Hepatic stellate cell (primary cell): ENCODE measurements at regions not wholly inside any gene's neighbourhood (a gene's known extent, or its start where the extent isn't known, plus 50 kb on each side); places are given as distances from the start of the nearest gene placed in this dataset.
A peak's percentile ranks its signal among the peaks of the same experiment; 100 is the strongest.
"Not testable (repeated sequence)": the region's sequence is repeated elsewhere in the genome, so short reads cannot be mapped to it uniquely, and the experiment has no call there.

ENCODE experiments used
- DNase-seq: peaks from one replicate; pipeline ENCODE4 v3.0.0; 2011; ENCODE audit warnings: low spot score

DNA sequence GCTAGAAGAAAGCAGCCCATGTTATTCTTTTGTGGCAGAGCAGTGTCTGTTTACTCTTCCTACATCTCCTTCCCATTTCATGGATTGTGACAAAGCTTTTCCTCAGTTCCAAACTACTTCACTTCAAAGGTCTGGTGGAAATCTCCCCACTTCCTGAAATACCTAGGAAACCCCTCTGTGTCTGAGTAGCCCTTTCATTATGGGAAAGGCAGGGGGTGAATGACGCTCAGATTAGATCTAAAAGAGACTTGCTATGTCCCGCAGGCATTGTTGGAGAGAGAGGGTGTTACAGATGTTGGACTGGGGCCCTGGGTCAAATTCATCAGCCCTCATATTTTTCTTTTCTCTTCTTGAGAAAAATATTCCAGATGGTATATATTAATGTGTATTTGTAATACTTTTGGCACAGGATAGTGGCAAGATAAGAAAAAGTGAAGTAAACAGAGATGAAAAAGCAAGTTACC lies 675.0 kb downstream of the IRS1 start:
- DNase-seq: no peak

DNA sequence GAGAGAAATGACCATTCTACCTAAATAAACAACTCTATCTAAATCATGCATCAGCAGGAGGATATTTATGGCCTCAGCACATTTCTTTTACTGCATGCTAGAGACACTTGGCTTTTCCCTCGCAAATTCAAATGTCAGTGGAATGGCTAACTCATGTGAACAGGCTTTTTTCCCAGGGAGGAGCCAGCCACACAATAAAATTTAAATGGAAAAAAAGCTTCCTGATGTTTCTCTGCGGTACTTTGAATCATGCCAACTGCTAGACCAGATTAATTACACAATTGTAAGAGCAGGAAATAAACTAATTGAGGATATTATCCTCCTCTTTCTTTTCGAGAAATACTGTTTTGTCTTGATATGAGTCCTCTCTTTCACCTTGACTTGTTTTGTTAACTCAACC lies 676.3 kb downstream of the IRS1 start:
- no peak for DNase-seq

DNA sequence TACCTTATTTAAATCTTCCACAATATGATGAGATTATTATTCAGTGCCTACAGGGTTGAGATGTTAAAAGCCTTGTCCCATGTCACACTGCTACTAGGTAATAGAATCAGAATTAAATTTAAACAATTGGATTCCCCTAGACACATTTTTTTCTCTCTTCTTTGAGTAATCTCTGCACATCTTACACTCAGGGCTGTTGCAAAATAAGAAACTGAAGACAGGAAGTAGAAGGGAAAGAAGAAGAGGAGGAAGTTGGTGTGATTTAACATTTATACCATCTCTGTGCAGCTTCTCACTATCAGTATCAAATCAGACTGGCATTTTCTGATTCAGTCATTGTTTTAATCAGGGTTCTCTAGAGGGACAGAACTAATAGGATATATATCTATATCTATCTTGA lies 677.6 kb downstream of the IRS1 start:
- no peak for DNase-seq

DNA sequence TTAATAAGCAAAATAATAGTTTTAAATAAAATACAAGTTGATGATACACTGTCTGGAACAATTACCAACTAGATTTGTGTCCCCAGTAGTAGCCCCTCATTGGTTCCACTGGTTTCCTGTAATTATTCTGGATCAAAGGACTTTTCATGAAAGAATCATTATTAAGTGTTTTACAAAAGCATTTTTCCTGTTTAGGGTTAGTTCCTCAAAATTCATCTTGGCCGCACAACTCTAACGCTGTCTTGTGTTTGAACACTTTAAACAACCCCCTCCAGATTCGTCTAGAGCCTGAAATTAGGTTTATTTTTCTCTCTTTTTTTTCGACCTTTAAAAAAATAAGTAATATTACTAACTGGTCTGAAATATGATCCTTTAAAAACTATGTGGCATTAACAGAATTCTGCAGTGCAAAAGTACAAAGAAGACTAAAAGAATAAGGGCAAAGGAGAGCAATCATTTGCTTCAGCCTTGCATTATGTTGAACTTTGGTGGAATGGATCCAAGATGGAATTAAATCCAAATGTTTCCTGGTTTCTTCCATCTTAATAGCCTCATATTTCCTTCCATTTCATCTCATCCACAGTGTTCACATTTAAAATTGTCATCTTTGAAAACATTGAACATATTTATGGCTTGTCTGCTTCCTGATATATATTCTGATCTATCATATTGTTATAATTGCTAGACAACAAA lies 678.4 kb downstream of the IRS1 start:
- DNase-seq: no peak

DNA sequence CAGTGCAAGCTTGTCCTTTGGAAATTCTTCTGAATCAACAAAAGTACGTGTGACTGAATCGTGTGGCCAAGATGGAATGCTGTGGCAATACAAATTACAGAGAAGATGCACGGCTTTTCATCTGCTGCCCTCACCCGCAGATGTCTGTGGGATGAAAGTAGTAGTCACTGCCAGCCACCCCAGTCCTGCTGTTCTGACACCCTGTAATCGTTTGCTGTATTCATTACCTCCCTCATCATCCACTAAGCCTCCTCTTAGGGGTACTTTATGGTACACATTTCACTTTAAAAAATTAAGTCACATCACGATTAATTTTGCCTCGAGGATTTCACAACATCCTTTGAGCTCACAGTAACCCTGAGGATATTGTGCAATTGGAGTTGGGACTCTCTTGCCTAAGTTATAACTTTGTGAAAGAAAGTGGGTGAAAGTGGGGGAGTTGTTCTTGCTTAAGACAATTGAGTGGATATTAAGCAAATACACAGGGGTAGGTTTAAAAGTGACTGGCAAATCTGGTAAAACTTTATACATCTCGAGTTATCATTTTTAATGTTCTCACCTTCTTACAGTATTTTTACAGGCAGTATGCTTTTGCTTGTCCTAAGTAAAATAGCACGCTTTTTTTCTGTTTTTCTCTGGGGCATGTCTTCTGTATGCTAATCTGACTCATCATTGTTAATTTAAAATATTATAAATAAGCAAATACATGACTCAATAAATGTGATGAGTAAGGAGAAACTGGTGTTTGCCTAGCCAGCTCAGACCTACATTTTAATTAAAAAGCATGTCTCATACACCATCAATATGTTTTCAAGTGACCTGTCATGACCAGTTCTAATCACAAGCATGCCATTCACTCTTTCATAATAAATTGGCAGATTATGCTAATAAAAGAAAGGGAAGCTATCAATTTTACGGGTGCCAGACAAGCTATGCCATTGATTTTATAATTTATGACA lies 680.9 kb downstream of the IRS1 start:
- no peak for DNase-seq

DNA sequence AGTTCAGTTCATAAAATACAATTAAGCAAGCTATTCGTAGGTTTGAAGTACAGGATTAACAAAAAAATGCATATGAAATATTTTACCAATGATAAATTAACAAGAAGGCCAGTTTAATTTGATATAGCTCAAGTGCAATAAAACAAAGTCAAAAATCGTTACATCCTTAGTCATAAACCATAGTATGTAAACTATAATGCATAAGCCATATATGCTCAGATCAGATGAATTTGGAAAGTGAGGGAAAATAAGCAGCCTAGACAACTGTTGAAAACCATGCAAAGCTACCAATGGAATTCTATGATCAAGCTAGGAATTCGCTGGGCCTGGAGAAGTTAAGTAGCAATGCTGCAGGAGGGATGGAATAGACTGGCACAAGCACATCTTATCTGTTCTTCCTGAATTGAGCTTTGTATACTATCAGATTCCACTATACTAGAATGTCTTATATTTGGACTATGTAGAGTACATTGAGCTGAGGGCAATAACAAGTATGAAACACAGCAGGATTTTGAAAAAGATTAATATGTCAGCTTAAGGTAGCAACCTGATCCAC lies 682.0 kb downstream of the IRS1 start:
- no peak for DNase-seq

DNA sequence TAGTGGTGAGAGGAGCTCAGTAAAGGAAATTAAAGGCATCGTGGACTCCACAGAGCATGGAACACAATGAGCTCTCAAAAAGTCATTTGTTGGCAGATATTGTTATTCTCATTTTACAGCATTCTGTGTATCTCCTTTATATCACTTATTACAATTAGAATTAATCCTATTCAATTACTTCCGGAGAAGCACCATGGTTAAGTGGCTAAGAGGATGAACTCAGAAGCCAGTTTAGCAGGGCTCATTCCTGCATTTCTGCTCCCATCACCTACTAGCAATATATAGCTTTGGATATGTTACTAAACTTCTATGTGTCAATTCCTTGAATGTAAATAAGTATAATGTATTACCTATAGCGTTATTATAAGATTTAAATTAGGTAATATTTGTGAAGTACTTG lies 683.3 kb downstream of the IRS1 start:
- DNase-seq: no peak

DNA sequence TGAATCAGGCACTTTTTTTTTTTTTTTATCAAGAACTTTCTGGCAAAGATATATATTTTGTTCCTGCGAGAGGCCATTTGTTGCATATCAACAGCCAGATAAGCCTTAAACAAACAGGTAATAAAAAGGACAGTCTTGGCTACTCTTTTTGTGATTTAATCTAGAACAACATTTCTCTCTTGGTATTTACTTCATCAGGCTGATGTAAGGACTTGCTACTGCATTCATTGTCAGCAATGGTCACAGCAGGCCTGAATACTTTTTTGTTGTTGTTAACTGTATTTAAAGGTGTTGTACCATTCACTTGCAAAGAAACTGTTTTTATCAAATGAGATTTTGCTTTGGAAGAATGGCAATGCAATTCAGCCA lies 683.8 kb downstream of the IRS1 start:
- DNase-seq: no peak

DNA sequence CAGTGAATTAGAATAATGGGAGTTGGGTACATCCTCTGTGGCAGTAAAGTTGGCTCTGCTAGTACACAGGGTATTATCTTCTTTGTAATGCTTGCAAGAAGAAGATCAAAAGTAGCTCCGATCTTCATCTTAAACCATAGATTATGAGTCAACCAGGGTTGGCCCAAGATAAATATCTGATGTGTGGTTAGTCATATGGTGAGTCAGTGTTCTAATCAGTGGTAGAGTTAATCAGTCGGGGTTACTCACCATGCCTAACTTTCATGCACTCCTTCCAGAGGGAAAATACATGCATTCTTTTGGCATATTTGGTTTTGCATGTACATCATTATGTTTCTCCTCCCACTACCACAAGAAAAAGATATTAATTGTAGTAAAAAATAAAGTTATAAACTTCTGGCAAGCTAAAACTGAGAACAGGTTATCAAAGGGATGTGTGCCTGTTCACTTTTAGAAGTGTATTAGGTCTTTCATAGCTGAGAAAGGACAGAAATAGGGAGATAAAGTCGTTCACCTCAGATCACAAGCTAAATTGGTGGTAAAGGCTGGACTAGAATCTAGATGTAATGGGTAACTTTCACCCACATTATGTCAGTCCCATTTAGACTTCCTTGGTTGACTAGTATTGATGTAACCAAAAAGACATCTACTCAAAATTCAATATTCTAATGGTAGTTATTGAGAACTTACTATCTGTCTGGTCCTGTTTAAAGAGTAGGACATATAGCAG lies 684.4 kb downstream of the IRS1 start:
- peak; percentile 54 for DNase-seq

DNA sequence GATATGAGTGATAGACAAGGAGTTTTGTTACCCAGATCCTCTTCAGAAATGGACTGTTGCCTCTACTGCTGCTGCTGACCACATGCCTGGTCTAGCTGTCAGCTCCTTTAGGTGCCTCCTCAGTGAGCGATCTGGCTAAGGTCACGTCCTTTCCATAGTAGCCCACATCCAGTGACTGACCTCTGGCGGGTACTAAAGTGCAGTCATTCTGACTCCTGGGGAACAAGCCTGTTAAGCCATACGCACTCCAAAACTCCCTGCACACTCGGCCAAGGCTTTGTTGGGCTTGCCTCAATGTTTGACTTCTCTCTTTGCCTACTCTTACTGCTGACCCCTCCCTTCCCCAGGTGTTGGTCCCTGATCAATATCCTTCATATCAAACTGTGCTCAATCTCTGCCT lies 685.2 kb downstream of the IRS1 start:
- no peak for DNase-seq

DNA sequence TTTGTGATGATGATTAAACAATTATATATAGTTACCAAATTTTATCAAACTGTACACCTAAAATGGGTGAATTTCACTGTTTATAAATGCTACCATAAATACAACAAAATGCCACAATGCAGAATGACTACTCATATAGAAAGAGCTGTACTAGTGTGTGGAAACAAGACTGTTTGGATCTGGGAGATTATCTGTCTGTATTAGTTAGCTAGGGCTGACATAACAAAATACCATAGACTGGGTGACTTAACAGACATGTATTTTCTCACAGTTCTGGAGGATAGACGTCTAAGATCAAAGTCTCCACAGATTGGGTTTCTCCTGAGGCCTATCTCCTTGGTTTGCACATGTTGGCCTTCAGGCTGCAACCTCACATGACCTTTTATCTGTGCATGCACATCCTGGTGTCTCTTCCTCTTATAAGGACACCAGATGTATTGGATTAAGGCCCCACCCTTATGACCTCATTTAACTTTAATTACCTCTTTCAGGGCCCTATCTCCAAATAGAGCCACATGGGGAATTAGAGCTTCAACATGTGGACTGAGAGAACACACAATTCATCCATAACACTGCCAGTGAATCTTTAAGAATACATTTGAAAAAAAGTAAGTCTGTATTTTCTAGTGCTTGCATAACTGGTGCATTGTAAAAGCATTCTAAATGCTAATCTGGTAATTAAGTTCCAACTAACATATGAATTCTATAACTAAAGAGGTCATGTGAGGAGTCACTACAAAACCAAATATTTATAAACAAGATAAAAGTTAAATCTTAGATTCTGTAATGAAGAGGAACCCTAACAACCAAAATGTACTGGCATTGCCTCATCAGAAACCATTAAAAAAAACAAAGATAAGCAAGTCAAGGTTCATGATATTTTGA lies 699.6 kb downstream of the NYAP2 start:
- no peak for DNase-seq

DNA sequence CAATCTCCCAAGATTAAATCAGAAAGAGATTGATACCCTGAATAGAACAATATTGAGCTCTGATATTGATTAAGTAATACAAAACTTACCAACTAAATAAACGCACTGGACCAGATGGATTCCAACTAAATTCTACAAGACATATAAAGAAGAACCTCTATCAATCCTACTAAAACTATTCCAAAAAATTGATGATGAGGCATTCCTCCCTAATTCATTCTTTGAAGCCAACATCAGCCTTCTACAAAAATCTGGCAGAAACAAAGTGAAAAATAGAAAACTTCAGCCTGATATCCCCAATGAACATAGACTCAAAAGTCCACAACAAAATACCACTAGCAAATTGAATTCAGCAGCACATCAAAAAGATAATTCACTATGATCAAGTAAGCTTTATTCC lies 695.5 kb downstream of the NYAP2 start:
- DNase-seq: no peak

DNA sequence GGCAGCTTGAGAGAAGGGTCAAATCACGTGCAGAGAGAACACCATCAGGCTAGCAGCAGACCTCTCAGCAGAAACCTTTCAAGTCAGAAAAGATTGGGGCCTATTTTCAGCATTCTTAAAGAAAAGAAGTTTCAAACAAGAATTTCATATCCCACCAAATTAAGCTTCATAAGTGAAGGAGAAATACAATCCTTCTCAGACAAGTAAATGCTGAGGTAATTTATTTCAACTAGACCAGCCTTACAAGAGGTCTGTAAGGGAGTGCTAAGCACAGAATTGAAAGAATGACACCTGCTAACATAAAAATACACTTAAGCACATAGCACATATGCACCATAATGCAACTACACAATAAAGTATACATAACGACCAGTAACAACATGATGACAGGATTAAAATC lies 693.9 kb downstream of the NYAP2 start:
- no peak for DNase-seq

DNA sequence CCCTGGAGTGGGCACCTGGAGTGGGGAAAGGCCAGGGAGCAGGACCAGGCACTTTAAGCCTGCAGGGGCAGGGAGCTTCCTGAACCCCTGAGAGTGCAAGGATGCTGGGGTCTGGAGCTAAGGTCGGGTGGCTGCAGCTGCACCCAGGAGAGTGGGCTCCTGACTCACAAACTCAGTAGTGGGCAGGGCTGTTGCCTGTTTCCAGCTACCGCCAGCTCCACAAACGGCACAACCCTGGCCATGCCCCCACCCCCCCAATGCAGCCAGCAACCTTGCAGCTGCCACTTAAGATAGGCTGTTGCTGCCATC lies 688.8 kb downstream of the NYAP2 start:
- no peak for DNase-seq

DNA sequence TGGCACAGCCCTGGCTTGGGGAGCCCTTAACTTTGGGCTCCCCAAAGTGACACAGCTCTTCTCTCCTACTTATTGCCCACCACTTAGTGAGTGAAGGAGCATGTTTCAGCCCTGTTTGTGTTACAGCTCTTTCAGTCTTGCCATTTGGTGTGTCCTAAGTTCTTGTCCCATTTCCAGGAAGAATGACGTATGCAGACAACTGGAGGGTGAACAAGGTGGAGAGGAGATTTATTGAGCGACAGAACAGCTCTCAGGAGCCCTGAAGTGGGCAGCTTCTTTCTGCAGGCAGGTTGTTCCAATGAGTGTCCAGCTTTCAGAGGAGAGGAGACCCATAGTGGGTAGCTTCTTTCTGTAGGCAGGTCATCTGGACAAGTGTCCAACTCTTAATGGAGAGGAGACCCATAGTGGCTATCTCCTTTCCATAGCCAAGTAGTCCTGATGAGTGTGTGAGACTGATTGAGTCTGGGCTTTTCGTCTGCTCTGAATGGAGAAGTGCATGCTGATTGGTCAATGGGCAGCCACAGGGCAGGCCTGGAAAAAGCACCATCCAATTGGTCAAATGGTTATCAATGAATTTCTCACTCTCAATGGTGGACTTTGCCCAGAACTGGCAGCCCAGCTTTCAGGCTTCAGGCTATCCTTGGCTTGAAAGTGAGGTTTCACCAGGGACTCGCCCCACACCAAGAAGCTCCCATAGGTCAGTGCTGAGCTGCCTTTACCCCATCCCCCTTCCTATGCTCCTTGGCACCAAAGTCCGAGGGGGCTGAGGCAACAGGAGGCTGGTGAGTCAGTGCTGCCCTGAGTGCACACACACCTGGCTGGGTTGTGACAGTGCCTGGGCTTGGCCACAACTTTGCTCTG lies 688.2 kb downstream of the NYAP2 start:
- DNase-seq: no peak

DNA sequence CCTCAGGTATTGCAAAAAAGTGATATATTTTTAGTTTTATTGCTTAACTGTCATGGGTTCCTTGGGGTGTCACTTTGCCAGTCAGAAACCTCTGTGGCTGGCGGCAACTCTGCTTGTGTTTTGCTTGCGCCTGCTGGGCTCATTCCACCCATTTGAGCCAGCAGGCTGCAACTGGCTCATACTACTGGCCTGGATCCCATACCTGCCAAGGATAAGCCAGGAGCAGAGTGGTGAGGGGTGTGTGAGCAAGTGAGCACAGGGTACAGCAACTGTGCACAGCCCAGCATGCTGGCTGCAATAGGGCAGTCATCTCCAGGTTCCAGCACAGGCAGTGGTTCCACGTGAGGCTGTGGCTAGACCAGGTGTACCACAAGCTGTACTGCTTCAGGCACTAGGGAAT lies 687.5 kb downstream of the NYAP2 start:
- no peak for DNase-seq

DNA sequence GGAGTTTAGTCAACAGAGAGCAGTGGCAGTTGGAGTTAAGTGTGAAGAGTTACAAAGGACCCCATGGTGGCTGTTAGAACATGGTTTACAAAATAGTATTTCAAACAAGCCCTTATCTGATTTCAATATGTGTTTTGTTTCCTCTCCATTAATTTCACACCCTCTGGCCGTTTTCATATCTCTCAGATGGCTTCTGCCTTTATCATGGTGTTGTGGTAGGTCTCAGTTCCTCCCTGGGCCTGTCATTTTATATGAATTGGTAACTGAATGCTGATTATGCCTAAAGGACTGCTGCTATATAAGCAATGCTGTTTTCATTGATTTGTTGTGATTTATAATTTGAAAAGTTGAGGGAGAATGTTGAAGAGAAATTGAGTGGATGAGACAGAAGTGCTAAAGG lies 686.7 kb downstream of the NYAP2 start:
- DNase-seq: no peak

DNA sequence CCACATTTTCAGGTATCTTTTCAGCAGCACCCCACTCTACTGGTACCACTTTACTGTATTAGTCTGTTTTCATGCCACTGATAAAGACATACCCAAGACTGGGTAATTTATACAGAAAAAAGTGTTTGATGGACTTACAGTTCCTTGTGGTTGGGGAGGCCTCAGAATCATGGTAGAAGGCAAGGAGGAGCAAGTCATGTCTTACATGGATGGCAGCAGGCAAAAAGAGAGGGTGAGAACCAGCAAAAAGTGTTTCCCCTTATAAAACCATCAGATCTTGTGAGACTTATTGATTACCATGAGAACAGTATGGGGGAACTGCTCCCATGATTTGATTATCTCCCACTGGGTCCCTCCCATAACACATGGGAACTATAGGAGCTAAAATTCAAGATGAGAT lies 685.9 kb downstream of the NYAP2 start:
- not testable (repeated sequence) for DNase-seq

DNA sequence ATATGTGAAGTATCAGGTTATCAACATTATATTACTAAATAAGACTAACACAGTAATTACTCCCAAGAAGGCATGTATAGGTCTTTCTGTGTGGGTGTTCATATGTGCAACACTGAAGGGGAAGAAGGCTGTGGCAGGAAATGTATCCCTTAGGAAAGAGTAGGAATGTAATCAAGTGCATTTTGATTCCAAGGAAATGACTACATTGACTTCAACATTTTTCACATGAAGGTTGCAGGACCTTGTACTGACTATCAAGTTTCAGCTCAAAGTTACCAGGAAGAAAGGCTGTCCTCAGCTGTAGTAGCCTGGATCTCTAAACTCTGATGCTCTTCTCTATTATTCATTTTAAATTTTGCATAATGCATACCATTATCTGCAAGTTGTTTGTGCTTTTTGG lies 680.8 kb downstream of the NYAP2 start:
- DNase-seq: peak; percentile 8

DNA sequence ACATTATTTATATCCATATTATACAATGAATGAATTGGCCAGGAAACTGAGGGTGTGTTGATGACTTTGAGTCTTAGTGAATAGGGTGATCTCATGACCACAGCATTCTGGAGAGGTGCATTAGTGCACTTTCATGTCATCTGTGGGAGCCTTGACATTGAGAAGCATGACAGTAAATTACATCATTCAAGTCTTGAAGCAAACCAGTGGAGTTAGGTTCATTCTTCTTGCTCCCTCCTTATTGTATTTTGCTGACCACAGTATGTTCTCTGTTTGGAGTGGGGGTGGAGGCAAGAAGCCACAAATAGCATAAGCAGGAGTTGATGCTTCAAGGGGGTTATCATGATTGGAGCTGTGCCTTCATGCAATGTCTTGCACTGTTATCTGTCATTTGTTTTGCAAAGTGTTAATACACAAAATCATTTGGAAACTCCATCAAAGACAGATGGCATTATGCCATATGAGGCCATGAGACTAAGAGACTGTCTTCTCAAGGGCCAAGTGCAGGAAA lies 680.2 kb downstream of the NYAP2 start:
- peak; percentile 23 for DNase-seq
